NCI-H446 (cell line): ENCODE measurements at regions not wholly inside any gene's neighbourhood (a gene's known extent, or its start where the extent isn't known, plus 50 kb on each side); places are given as distances from the start of the nearest gene placed in this dataset.
"Not testable (repeated sequence)": the region's sequence is repeated elsewhere in the genome, so short reads cannot be mapped to it uniquely, and the experiment has no call there.

Experiments used
- DNase-seq, 2 experiments: peaks; one replicate each; lab custom pipeline; 2025; lab: John Stamatoyannopoulos, UW

GRCh38 chr5:153939101-153939500, 99.6 kb downstream of the FAM114A2 start:
- DNase-seq, result no peak

- no peak for DNase-seq
Measured at GRCh38 chr5:153938191-153938842, 100.4 kb downstream of the FAM114A2 start.

GRCh38 chr5:153937661-153938060, 101.0 kb downstream of the FAM114A2 start:
- no peak for DNase-seq

- DNase-seq, result not testable (repeated sequence)
Measured at GRCh38 chr5:153935151-153935550, 103.6 kb downstream of the FAM114A2 start.

GRCh38 chr5:153926201-153926600, 112.5 kb downstream of the FAM114A2 start:
- no peak for DNase-seq

- DNase-seq, result no peak
Measured at GRCh38 chr5:153919161-153919560, 119.5 kb downstream of the FAM114A2 start.

DNA sequence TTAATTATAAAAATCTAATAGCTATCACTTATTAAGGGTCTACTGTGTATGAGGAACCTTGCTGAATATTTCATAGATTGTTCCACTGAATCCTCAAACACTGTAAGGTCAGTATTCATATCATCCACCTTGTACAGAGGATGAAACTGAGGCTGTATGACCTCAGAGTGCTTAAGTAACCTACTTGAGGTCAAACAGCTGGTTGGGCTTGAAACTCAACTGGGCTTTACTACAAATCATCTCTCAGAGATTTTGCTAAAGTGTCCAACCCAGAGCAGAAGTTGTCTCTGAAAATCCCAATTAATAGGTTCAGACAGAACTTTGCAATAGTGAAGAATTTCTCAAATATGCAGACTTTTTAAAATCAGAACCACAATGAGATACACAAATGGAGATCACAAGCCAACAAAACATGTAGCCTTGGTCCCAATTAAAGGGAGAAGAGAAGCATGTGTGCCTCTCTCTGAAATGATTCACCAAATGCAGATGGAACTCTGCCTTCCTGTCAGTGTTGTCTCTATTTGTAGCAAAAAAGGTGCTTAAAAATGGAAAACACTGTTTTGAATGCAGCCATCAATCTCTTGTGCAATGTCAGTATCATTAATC, 131.4 kb downstream of the FAM114A2 start:
- no peak for DNase-seq

DNA sequence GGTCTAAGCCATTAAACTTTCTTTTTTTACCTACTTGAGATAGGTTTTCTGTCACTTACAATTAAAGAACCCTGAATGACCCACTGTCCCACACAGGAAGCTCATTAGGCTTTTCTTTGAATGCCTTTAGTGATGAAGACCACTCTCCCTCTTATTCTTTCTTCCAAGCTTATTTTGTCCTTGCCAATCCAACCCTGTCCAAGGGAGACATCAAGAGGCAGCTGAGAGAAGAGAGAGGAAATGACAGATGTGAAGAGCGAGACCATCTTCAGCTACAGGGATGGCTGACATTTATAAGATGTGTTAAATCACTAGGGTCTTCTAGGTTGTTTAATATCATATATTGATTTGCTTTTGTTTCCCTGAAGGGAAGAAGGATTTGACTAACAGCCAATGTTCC, 133.5 kb downstream of the FAM114A2 start:
- DNase-seq, result no peak

DNA sequence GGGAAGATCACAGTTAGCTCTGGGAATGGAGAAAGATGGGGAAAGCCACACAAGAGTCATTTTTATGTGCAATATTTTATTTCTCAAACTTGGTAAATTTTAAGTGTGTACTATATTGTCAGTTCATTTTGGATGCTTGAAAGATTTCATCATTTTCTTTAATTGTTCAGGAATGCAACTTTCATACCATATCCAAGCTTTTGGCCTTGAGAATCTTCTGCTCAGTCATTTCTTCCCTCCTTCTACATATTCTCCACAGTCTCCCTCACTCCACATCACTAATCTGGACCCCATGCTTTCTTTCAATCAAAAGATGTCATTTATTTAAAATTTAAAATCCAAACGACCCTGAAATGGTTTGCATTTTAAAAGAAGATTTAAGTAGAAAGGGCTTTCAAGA, 135.4 kb downstream of the FAM114A2 start:
- DNase-seq, result no peak

DNA sequence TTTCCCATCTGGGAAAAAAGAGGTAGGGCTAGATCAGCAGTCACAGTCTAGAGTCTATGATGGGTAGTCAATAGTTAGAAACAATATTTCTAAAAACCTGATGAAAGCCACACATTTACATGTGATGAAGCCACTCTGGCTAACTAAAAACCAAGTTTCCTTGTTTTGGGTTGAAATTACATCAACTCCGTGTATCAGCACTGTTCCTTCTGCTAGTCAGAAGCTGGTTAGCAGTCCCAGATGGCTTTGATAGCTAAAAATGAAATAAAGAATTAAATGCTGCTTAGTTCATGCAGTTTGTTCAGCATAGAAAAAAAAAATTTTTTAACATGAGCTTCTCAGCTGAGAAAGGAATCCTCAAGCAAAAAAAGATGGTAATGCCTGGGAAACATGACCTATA, 136.7 kb downstream of the FAM114A2 start:
- DNase-seq, result no peak

GRCh38 chr5:153901449-153901848, 137.3 kb downstream of the FAM114A2 start:
- DNase-seq, result no peak

DNA sequence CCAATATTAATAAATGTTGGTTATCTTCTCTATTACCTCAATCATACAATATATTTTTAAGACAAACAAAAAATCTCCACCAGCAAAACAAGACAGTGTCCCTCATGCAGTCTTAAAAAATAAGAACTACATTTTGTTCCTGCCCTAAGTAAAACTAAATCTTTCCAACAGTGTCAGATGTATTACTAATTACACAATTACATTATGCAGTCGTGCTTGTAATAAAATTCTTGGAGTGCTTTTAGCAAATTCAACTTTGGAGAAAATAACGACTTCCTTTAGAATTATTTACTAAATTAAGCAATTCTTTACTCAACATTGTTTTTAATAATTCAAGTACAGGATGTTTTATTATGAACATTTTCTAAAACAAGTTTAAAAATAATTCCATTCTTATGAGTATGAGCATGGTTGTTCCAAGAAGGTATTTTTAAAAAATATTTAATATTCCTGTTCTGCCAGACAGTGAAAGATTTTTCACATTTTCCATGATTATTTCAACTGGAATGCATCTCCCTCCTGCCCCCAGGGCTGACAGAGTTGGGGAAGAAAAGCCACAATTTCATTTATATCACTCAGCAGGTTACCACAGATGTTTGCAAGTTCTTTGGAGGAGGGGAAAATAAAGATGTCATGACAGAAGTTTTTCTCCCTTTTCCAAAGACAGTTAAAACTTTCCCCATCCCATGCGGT, 137.9 kb downstream of the FAM114A2 start:
- no peak for DNase-seq

DNA sequence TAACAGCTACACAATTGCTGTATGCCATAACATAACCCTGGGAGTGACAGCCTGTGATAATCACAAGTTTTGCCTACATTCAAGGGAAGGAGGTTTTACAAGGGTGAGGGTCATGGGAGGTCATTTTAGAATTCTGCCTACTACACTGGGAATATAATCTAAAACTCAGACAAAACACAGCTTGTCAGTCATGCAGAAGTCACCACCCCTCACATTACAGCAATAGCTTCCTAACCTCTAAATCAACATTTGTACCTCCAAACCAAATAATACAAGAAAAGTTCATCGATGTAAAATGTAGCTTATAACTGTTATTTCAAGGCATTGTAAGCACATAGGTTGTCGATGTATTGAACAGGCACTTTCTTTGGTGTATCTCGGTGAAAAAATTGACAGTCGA, 139.0 kb downstream of the FAM114A2 start:
- no peak for DNase-seq

- peak in 1 of 2 experiments; percentile 60 for DNase-seq
Measured at GRCh38 chr5:153896701-153897100, 142.0 kb downstream of the FAM114A2 start.

- no peak for DNase-seq
Measured at GRCh38 chr5:153896117-153896516, 142.6 kb downstream of the FAM114A2 start.

DNA sequence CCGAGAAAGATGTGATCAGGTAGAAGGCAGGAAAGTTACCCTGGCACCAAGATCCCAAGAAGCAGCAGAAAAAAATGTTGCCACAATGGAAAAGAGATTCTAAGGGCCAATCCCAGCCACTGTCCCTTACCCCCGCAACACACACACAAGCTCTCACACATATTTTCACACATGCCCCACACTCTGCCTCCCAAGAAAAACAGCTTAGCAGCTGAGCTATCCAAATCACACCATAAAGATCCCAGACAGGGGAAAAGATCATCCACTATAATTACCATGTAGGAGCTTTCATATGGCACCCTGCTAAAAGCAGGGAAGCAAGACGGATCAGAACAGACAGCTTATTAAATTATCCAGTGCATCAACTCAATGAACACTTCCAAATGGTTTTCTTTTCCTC, 143.4 kb downstream of the FAM114A2 start:
- no peak for DNase-seq

- DNase-seq, result no peak
Measured at GRCh38 chr5:153893817-153894216, 144.9 kb downstream of the FAM114A2 start.

DNA sequence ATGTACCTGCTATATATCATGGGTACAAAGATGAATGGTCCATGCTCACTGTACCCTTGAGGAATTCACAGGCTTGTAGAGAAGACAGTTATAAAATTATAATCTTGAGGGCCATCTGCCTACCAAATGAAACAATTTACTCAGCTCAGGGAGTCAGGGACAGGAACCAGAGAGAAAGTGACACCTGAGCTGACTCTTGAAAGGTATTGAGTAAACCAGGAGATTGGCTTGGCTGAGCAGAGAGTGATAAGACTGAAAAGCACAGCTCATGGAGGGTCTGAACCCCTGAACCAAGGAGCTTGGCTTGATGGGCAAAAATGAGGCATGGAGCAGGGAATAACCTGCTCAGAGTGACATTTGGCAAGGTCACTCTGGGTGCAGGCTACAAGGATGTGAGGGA, 147.3 kb downstream of the FAM114A2 start:
- DNase-seq, result no peak

DNA sequence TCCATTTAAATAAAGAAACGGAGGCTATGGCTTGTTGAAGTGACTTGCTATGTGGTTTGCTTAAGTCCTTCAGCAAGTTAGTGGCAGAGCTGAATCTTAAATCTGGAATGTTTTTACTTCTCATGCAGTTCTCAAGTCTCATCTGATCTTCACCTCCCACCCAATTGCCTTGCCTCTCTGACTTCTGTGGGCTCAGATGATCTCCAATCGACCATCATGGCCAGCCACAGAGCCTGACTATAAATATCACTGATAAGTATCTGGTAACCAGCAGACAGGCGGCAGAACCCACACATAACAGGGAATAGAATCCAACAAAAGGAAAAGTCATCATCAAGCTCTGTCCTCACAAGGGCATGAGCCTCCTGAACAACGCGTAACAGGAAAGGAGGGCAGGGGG, 149.9 kb downstream of the FAM114A2 start:
- DNase-seq, result no peak

GRCh38 chr5:153885141-153885540, 153.6 kb downstream of the FAM114A2 start:
- DNase-seq, result no peak

DNA sequence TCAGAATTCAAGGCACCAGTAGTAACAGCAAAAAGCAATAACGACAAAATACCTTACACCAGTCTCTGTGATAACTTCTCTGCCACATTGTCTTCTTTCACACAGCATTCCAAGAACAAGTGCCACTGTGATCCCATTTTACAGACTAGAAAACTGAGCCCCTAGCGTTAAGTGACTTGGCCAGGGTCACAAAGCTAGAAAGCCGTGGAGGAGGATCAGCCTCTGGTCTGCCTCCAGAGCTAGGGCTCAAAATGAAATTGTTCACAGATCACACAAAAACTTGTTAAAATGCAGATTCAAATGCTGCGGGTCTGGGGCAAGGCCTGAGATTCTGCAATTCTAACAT, 154.1 kb downstream of the FAM114A2 start:
- DNase-seq, result no peak

DNA sequence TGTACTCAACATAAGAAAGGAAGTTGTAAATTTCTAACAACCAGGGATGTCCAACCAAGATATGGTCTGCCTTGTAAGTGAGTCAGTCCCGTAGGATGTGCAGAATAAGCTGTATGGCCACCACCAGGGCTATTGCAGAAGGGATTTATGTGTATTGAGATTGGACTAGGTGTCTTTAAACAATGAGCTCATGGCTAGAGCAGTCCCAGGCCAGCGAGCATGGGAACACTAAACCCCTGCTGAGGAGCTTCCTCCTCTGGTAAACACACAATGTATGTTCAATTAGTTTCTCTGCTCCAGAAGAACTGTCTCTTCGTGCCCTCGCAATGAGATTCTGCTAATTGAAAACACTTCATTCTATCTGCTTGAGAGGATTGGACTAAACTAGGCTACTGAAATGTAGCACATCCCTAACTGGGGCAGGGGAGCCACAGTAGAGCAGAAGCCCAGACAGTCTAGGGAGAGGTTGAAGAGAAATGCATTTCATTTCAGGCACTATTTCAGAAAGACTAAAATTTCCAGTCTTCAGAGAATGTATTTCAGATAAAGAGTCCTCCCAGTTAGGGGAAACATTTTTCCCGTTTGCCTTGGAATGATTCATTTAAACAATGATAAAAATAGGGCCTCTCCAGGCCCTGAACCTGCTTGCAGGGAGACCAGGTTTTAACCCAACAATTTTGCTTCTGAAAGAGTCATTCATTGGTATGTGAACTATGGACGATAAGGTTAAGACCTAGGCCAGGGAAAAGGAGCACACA, 154.7 kb downstream of the FAM114A2 start:
- DNase-seq, result no peak

- DNase-seq, result no peak
Measured at GRCh38 chr5:153881687-153882086, 157.0 kb downstream of the FAM114A2 start.
